Neural progenitor cell (in vitro differentiated cells): ENCODE measurements at regions not wholly inside any gene's neighbourhood (a gene's known extent, or its start where the extent isn't known, plus 50 kb on each side); places are given as distances from the start of the nearest gene placed in this dataset.
A peak's percentile ranks its signal among the peaks of the same experiment; 100 is the strongest.

ENCODE experiments used
- DNase-seq: peaks from one replicate; pipeline ENCODE4 v3.0.0-alpha.2; 2016; ENCODE audit warnings: low spot score
- H2AFZ ChIP-seq: fragments of 200-600 bp; sonication (generic); replicated peaks from 2 replicates; pipeline ENCODE4 v1.6.1; 2016; ENCODE audit warnings: antibody characterized with exemption
- H3F3A ChIP-seq: fragments of 200-600 bp; sonication (generic); 2 replicates; pipeline ENCODE4 v1.6.1; 2016; ENCODE audit warnings: antibody characterized with exemption, low read depth
- H3K27ac ChIP-seq: fragments of 200-600 bp; sonication (generic); 2 replicates; pipeline ENCODE4 v1.5.1; 2016; ENCODE audit warnings: mild to moderate bottlenecking
- H3K27me3 ChIP-seq: fragments of 200-600 bp; sonication (generic); 2 replicates; pipeline ENCODE4 v1.6.1; 2016; ENCODE audit warnings: mild to moderate bottlenecking, moderate library complexity
- H3K36me3 ChIP-seq: fragments of 200-600 bp; sonication (generic); 2 replicates; pipeline ENCODE4 v1.5.1; 2016
- H3K4me1 ChIP-seq: fragments of 200-600 bp; sonication (generic); 2 replicates; pipeline ENCODE4 v1.6.1; 2016; ENCODE audit warnings: mixed run types
- H3K4me2 ChIP-seq: fragments of 200-600 bp; sonication (generic); 2 replicates; pipeline ENCODE4 v1.6.1; 2016
- H3K4me3 ChIP-seq: fragments of 200-600 bp; sonication (generic); 2 replicates; pipeline ENCODE4 v1.5.1; 2016
- H3K79me2 ChIP-seq: fragments of 200-600 bp; sonication (generic); 2 replicates; pipeline ENCODE4 v1.6.1; 2016; ENCODE audit warnings: low read depth
- H3K9ac ChIP-seq: fragments of 200-600 bp; sonication (generic); 2 replicates; pipeline ENCODE4 v1.6.1; 2016
- H3K9me3 ChIP-seq: fragments of 200-600 bp; sonication (generic); 2 replicates; pipeline ENCODE4 v1.5.1; 2016; ENCODE audit warnings: low read depth
- H4K20me1 ChIP-seq: fragments of 200-600 bp; sonication (generic); 2 replicates; pipeline ENCODE4 v1.6.1; 2016; ENCODE audit warnings: low read depth
- H3K27ac Mint-ChIP-seq: 3 replicates; pipeline ENCODE4 v1.8.0; 2021; ENCODE audit warnings: mixed read lengths
- H3K27me3 Mint-ChIP-seq: 2 replicates; pipeline ENCODE4 v1.8.0; 2022; ENCODE audit warnings: low read depth, mild to moderate bottlenecking, inconsistent platforms, moderate library complexity, mixed read lengths; ENCODE audit not compliant: insufficient read depth
- H3K36me3 Mint-ChIP-seq: 3 replicates; pipeline ENCODE4 v1.8.0; 2021; ENCODE audit warnings: mixed read lengths
- H3K4me1 Mint-ChIP-seq: 3 replicates; pipeline ENCODE4 v1.8.0; 2021; ENCODE audit warnings: mixed read lengths
- H3K4me3 Mint-ChIP-seq: 3 replicates; pipeline ENCODE4 v1.8.0; 2021; ENCODE audit warnings: mild to moderate bottlenecking, moderate library complexity, mixed read lengths
- H3K9me3 Mint-ChIP-seq: 3 replicates; pipeline ENCODE4 v1.8.0; 2020; ENCODE audit warnings: mixed read lengths
- EZH2 ChIP-seq: fragments of 200-600 bp; sonication (generic); IDR thresholded peaks from 2 replicates; pipeline ENCODE4 v1.6.1; 2017; ENCODE audit warnings: antibody characterized with exemption, mild to moderate bottlenecking, moderate library complexity
- EZH2phosphoT487 ChIP-seq: fragments of 200-600 bp; sonication (generic); IDR thresholded peaks from 2 replicates; pipeline ENCODE4 v1.6.1; 2017; ENCODE audit warnings: antibody characterized with exemption
- TF ChIP-seq, protein P1 (sequence below): fragments of 200-600 bp; sonication (generic); IDR thresholded peaks from 2 replicates; pipeline ENCODE4 v1.5.1; 2017; ENCODE audit warnings: antibody characterized with exemption, mild to moderate bottlenecking

DNA sequence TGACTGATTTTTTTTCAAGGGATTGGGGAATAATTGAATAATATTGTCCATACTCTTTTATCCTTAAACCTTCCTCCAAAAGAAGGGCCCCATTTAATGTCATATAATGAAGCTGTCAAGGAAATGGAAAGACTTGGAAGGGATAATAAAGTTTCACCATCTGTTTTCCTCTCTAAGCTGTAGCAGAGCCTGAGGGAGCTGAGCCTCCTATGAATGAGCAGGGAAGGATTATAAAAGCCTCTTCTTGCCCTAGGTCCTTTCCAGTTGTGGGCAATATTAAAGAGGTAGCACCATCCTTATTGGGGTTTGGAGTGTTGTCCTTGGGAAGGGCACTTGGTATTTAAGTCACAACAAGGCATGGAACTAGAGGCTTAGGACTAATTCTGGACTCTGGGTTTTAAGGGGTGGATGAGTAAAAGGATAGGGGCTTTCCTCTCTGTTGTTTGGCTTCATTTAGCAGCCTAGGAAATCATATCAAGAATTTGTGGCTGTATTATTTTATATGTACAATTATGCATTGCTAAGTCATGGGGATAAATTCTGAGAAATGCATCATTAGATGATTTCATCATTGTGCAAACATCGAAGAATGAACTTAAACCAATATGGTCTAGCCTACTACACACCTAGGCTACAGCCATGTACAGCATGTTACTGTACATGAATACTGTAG, 408.5 kb upstream of the DCN start:
- H3K79me2 ChIP-seq: no peaks in the 10 kb centered on the region
- Mint-ChIP-seq H3K27me3 (no peaks in the 10 kb centered on the region), H3K9me3 (no peaks in the 10 kb centered on the region), H3K27ac (no peak overlapping the region), H3K36me3 (no peaks in the 10 kb centered on the region), H3K4me1 (no peaks in the 10 kb centered on the region), H3K4me3 (no peak overlapping the region)
- no peak overlapping the region for H3K9ac ChIP-seq
- H3K27ac ChIP-seq: no peak overlapping the region
- no peak overlapping the region for H2AFZ ChIP-seq
- no peak overlapping the region for H3K4me2 ChIP-seq
- TF ChIP-seq EZH2phosphoT487: no peak
- no peak for TF ChIP-seq EZH2
- TF ChIP-seq, protein P1, sequence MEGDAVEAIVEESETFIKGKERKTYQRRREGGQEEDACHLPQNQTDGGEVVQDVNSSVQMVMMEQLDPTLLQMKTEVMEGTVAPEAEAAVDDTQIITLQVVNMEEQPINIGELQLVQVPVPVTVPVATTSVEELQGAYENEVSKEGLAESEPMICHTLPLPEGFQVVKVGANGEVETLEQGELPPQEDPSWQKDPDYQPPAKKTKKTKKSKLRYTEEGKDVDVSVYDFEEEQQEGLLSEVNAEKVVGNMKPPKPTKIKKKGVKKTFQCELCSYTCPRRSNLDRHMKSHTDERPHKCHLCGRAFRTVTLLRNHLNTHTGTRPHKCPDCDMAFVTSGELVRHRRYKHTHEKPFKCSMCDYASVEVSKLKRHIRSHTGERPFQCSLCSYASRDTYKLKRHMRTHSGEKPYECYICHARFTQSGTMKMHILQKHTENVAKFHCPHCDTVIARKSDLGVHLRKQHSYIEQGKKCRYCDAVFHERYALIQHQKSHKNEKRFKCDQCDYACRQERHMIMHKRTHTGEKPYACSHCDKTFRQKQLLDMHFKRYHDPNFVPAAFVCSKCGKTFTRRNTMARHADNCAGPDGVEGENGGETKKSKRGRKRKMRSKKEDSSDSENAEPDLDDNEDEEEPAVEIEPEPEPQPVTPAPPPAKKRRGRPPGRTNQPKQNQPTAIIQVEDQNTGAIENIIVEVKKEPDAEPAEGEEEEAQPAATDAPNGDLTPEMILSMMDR: no peak
- no peaks in the 10 kb centered on the region for H3K9me3 ChIP-seq
- H3K27me3 ChIP-seq: no peaks in the 10 kb centered on the region
- H3K36me3 ChIP-seq: no peaks in the 10 kb centered on the region
- no peak for DNase-seq
- H3K4me3 ChIP-seq: no peak overlapping the region
- H3F3A ChIP-seq: no peaks in the 10 kb centered on the region
- H3K4me1 ChIP-seq: no peaks in the 10 kb centered on the region
- H4K20me1 ChIP-seq: no peaks in the 10 kb centered on the region

DNA sequence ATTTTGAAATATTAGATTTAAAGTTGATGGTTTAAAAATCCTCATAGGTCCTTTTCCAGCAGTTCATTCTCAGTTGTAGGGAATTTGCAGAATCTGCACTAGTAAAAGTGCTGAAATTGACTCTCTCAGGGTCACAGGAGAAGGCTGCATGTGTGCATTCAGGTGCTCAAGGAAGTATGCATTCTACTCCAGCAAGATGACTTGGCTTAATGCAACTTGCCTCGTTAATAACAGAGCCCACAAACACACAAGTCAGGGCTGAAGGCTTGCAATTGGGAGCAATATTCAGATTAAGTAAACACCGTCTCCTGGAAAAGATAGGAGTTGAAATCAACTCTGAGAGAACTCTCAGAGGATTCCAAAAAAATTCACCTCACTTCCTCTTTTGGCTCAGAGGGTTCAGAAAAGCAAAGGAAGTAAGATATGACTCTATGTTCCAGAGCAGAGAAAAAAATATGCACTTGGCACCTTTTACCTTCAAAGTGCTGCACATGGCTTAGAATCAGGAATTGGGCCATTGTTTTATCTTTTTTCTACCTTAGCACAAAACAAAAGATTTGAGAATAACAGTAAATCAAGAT, 406.3 kb upstream of the DCN start:
- Histone ChIP-seq H4K20me1 (no peaks in the 10 kb centered on the region), H2AFZ (peak overlapping the region; percentile 28)

DNA sequence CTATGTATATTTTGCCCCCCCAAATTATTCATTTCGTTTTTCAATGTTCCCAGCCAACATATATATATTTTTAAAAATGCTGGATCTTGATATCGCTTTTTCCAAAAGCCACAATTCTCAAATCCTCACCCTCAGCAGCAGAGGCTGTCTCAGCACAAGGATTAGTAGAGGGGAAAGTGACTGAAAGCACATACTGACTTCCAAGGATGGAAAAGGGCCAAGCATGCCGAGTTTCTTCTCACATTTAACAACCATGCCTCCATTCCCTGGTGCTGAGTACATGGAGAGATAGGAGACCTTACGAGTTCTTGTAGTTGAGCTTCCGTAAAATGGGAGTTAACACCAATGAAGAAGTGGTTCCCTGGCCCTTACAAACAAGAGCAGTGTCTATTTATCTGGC, 403.4 kb upstream of the DCN start:
- Histone ChIP-seq H3K36me3 (no peaks in the 10 kb centered on the region), H4K20me1 (no peaks in the 10 kb centered on the region), H3K4me1 (no peaks in the 10 kb centered on the region), H3K27ac (no peak overlapping the region), H2AFZ (no peak overlapping the region), H3K27me3 (no peaks in the 10 kb centered on the region), H3K4me3 (no peak overlapping the region), H3K4me2 (no peak overlapping the region), H3K9me3 (no peaks in the 10 kb centered on the region), H3F3A (no peaks in the 10 kb centered on the region), H3K9ac (no peak overlapping the region), H3K79me2 (no peaks in the 10 kb centered on the region)
- no peak overlapping the region for H3K4me3 Mint-ChIP-seq
- H3K27ac Mint-ChIP-seq: no peak overlapping the region
- no peaks in the 10 kb centered on the region for H3K27me3 Mint-ChIP-seq
- no peak for DNase-seq
- TF ChIP-seq EZH2phosphoT487 (no peak), EZH2 (no peak)
- TF ChIP-seq, protein P1: no peak
- H3K4me1 Mint-ChIP-seq: no peaks in the 10 kb centered on the region
- H3K9me3 Mint-ChIP-seq: no peaks in the 10 kb centered on the region
- no peaks in the 10 kb centered on the region for H3K36me3 Mint-ChIP-seq

More for the DNA sequence above, 406.3 kb upstream of the DCN start:
- H3K4me2 ChIP-seq: no peak overlapping the region
- H3K27ac ChIP-seq: no peak overlapping the region
- no peaks in the 10 kb centered on the region for H3K79me2 ChIP-seq
- H3K9me3 Mint-ChIP-seq: no peaks in the 10 kb centered on the region
- no peaks in the 10 kb centered on the region for H3F3A ChIP-seq
- no peaks in the 10 kb centered on the region for H3K9me3 ChIP-seq
- no peak overlapping the region for H3K9ac ChIP-seq
- H3K27me3 Mint-ChIP-seq: no peaks in the 10 kb centered on the region
- no peaks in the 10 kb centered on the region for H3K4me1 Mint-ChIP-seq
- no peaks in the 10 kb centered on the region for H3K36me3 ChIP-seq
- H3K4me3 Mint-ChIP-seq: no peak overlapping the region
- no peaks in the 10 kb centered on the region for H3K36me3 Mint-ChIP-seq
- no peak for DNase-seq
- no peak overlapping the region for H3K4me3 ChIP-seq
- TF ChIP-seq, protein P1: no peak
- TF ChIP-seq EZH2 (no peak), EZH2phosphoT487 (no peak)
- H3K27me3 ChIP-seq: no peaks in the 10 kb centered on the region
- no peak overlapping the region for H3K27ac Mint-ChIP-seq
- no peaks in the 10 kb centered on the region for H3K4me1 ChIP-seq
